Uterus (tissue), 3 donors: ENCODE measurements at regions not wholly inside any gene's neighbourhood (a gene's known extent, or its start where the extent isn't known, plus 50 kb on each side); places are given as distances from the start of the nearest gene placed in this dataset.

Experiments
- DNase-seq, 2 donors: peaks; one replicate each; pipeline ENCODE4 v3.0.0-alpha.2; 2019 to 2020
- H3K27ac ChIP-seq, 2 donors: fragments of 200-600 bp; sonication (generic); 1 replicate in 1 of 2; 2 replicates in 1 of 2; pipeline ENCODE4 v1.5.1; 2016 to 2018
- H3K27me3 ChIP-seq, 2 donors: fragments of 200-600 bp; sonication (generic); one replicate each; pipeline ENCODE4 v1.5.1; 2018 to 2019; ENCODE audit warnings: control low read depth in 1 of 2
- H3K36me3 ChIP-seq, 2 donors: fragments of 200-600 bp; sonication (generic); one replicate each; pipeline ENCODE4 v1.5.1; 2019; ENCODE audit warnings: control low read depth in 1 of 2
- H3K4me1 ChIP-seq, 2 donors: fragments of 200-600 bp; sonication (generic); one replicate each; pipeline ENCODE4 v1.5.1; 2018 to 2019; ENCODE audit warnings: control low read depth in 1 of 2
- H3K4me3 ChIP-seq, 2 donors: fragments of 200-600 bp; sonication (generic); 1 replicate in 1 of 2; 2 replicates in 1 of 2; pipeline ENCODE4 v1.5.1; 2018 to 2019; ENCODE audit warnings: mild to moderate bottlenecking in 1 of 2
- H3K9me3 ChIP-seq, 2 donors: fragments of 200-600 bp; sonication (generic); one replicate each; pipeline ENCODE4 v1.5.1; 2019; ENCODE audit warnings: control low read depth in 1 of 2
- CTCF ChIP-seq, 4 experiments: fragments of 200-600 bp in 2 of 4; fragments of 450-650 bp in 2 of 4; sonication (generic) in 2 of 4; IDR thresholded peaks; one replicate each; pipeline ENCODE4 v1.5.1; 2016 to 2019; ENCODE audit warnings: antibody characterized with exemption in 4 of 4, mild to moderate bottlenecking in 2 of 4, moderate library complexity in 1 of 4
- POLR2A ChIP-seq, 2 donors: fragments of 450-650 bp; IDR thresholded peaks; one replicate each; pipeline ENCODE4 v1.6.1; 2016; ENCODE audit warnings: antibody characterized with exemption in 2 of 2, mild to moderate bottlenecking in 1 of 2, moderate library complexity in 1 of 2
- intact Hi-C: fragments of 100-400 bp; cut with DNase I; formaldehyde crosslinking; loops from one replicate; pipeline ENCODE4 v1.15.1; 2023; ENCODE audit warnings: low total_unique reads
- donor health status: DM: yes; HTN: yes; CAD: no.

- Histone ChIP-seq H3K27ac (no peak overlapping the region), H3K27me3 (no peaks in the 10 kb centered on the region), H3K36me3 (no peaks in the 10 kb centered on the region), H3K9me3 (no peaks in the 10 kb centered on the region), H3K4me3 (no peak overlapping the region), H3K4me1 (no peaks in the 10 kb centered on the region)
- intact Hi-C loops, result no loop called here
- DNase-seq, result no peak
- TF ChIP-seq CTCF (IDR thresholded peaks at IDR 0.05) (no peak), POLR2A (IDR thresholded peaks at IDR 0.05) (no peak)
Measured at GRCh38 chr4:142917678-142918077, 71.6 kb upstream of the INPP4B start.

- intact Hi-C loops, result no loop called here
- Histone ChIP-seq H3K36me3 (no peaks in the 10 kb centered on the region), H3K4me1 (no peaks in the 10 kb centered on the region), H3K9me3 (no peaks in the 10 kb centered on the region), H3K27ac (no peak overlapping the region), H3K27me3 (no peaks in the 10 kb centered on the region), H3K4me3 (no peak overlapping the region)
- no peak for DNase-seq
- TF ChIP-seq CTCF (IDR thresholded peaks at IDR 0.05) (no peak), POLR2A (IDR thresholded peaks at IDR 0.05) (no peak)
Measured at GRCh38 chr4:142922720-142923119, 76.6 kb upstream of the INPP4B start.

GRCh38 chr4:142923619-142924018 lies 77.5 kb upstream of the INPP4B start:
- H3K27ac ChIP-seq, result no peak overlapping the region
- H3K27me3 ChIP-seq, result no peaks in the 10 kb centered on the region
- no peaks in the 10 kb centered on the region for H3K36me3 ChIP-seq
- H3K9me3 ChIP-seq, result no peaks in the 10 kb centered on the region
- H3K4me1 ChIP-seq, result no peaks in the 10 kb centered on the region
- no peak for DNase-seq
- no peak overlapping the region for H3K4me3 ChIP-seq
- intact Hi-C loops, result no loop called here
- TF ChIP-seq POLR2A (IDR thresholded peaks at IDR 0.05), result no peak
- no peak for TF ChIP-seq CTCF (IDR thresholded peaks at IDR 0.05)

- no peaks in the 10 kb centered on the region for H3K36me3 ChIP-seq
- intact Hi-C loops, result no loop called here
- no peak for DNase-seq
- no peaks in the 10 kb centered on the region for H3K9me3 ChIP-seq
- no peaks in the 10 kb centered on the region for H3K4me1 ChIP-seq
- no peaks in the 10 kb centered on the region for H3K27me3 ChIP-seq
- H3K4me3 ChIP-seq, result no peak overlapping the region
- no peak overlapping the region for H3K27ac ChIP-seq
- TF ChIP-seq POLR2A (IDR thresholded peaks at IDR 0.05), result no peak
- TF ChIP-seq CTCF (IDR thresholded peaks at IDR 0.05), result no peak
Measured at GRCh38 chr4:142925161-142925560, 79.1 kb upstream of the INPP4B start.

GRCh38 chr4:142927721-142928120 lies 81.6 kb upstream of the INPP4B start:
- TF ChIP-seq POLR2A (IDR thresholded peaks at IDR 0.05) (no peak), CTCF (IDR thresholded peaks at IDR 0.05) (no peak)
- Histone ChIP-seq H3K27me3 (no peaks in the 10 kb centered on the region), H3K27ac (no peak overlapping the region), H3K9me3 (no peaks in the 10 kb centered on the region), H3K36me3 (no peaks in the 10 kb centered on the region), H3K4me1 (no peaks in the 10 kb centered on the region), H3K4me3 (no peak overlapping the region)
- intact Hi-C loops, result no loop called here
- no peak for DNase-seq
